Peyer's patch (tissue), 4 donors: ENCODE measurements at regions not wholly inside any gene's neighbourhood (a gene's known extent, or its start where the extent isn't known, plus 50 kb on each side); places are given as distances from the start of the nearest gene placed in this dataset.

Experiments
- CTCF ChIP-seq, 6 experiments: fragments of 450-650 bp in 4 of 6; fragments of 200-600 bp in 2 of 6; sonication (generic) in 1 of 6; IDR thresholded peaks; one replicate each; pipeline ENCODE4 v1.5.1; 2017 to 2019; ENCODE audit warnings: antibody characterized with exemption in 6 of 6, mild to moderate bottlenecking in 3 of 6, moderate library complexity in 1 of 6
- POLR2A ChIP-seq, 2 donors: fragments of 450-650 bp; IDR thresholded peaks; one replicate each; pipeline ENCODE4 v1.5.1; 2017; ENCODE audit warnings: antibody characterized with exemption in 2 of 2, mild to moderate bottlenecking in 2 of 2, moderate library complexity in 2 of 2

DNA sequence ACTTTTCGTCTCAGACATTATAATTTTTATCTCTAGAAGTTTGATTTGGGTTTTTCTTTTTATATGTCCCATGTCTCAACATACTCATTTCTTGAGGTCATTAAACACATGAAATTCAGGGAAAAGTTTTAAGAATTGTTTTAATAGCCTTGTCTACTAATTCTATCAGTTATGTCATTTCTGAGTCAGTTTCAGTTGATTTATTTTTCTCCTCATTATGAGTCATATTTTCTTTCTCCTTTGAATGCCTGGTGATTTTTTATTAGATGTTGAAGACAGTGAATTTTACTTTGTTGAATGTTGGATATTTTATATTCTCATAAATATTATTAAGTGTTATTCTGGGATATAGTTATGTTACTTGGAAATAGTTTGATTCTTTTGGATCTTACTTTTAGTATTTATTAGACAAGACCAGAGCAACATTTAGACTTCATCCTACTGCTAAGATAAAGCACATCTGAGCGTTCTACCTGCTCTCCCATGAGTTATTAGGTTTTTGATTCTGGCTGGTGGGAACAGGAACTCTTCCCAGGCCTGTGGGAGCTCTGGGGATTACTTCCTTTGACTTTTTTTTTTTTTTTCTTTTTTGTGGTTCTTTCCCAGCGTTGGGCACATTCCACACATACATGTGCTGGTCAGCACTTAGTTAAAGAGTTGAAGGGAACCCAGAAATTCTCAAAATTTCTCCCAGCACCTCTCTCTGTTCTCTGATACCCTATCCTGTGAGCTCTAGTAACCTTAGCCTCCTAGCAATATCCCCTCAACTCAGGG is 1157.7 kb downstream of the BCL11B start:
- TF ChIP-seq CTCF (IDR thresholded peaks at IDR 0.05) (no peak), POLR2A (IDR thresholded peaks at IDR 0.05) (no peak)
